Karpas-422 (cell line): ENCODE measurements at regions not wholly inside any gene's neighbourhood (a gene's known extent, or its start where the extent isn't known, plus 50 kb on each side); places are given as distances from the start of the nearest gene placed in this dataset.

Source experiments
- DNase-seq: peaks from one replicate; pipeline ENCODE4 v3.0.0-alpha.2; 2015
- H2AFZ ChIP-seq: fragments of 200-600 bp; sonication (generic); 2 replicates; pipeline ENCODE4 v1.6.1; 2014; ENCODE audit warnings: antibody characterized with exemption, low read length, mixed read lengths
- H3K27ac ChIP-seq: fragments of 200-600 bp; sonication (generic); 2 replicates; pipeline ENCODE4 v1.5.1; 2014; ENCODE audit warnings: mild to moderate bottlenecking, low read length, moderate library complexity
- H3K27me3 ChIP-seq: fragments of 200-600 bp; sonication (generic); 2 replicates; pipeline ENCODE4 v1.6.1; 2014; ENCODE audit warnings: low read length, mixed read lengths
- H3K36me3 ChIP-seq: fragments of 200-600 bp; sonication (generic); 2 replicates; pipeline ENCODE4 v1.6.1; 2014; ENCODE audit warnings: low read length, mixed read lengths; ENCODE audit not compliant: insufficient read depth
- H3K4me1 ChIP-seq: fragments of 200-600 bp; sonication (generic); 2 replicates; pipeline ENCODE4 v1.6.1; 2014; ENCODE audit warnings: mild to moderate bottlenecking, low read length, mixed read lengths
- H3K4me2 ChIP-seq: fragments of 200-600 bp; sonication (generic); 2 replicates; pipeline ENCODE4 v1.6.1; 2014; ENCODE audit warnings: low read length, low read depth, mild to moderate bottlenecking; ENCODE audit not compliant: poor library complexity, severe bottlenecking
- H3K4me3 ChIP-seq: fragments of 200-600 bp; sonication (generic); 2 replicates; pipeline ENCODE4 v1.5.1; 2014; ENCODE audit warnings: mild to moderate bottlenecking, antibody characterized with exemption, low read length, mixed read lengths
- H3K79me2 ChIP-seq: fragments of 200-600 bp; sonication (generic); 2 replicates; pipeline ENCODE4 v1.6.1; 2014; ENCODE audit warnings: mild to moderate bottlenecking, low read length, mixed read lengths
- H3K9ac ChIP-seq: fragments of 200-600 bp; sonication (generic); 2 replicates; pipeline ENCODE4 v1.6.0; 2014; ENCODE audit warnings: low read length
- H3K9me2 ChIP-seq: fragments of 200-600 bp; sonication (generic), shearing (Covaris generic); replicated peaks from 2 replicates; pipeline ENCODE4 v1.6.0; 2014; ENCODE audit warnings: mild to moderate bottlenecking, low read length, moderate library complexity; ENCODE audit not compliant: insufficient read depth
- H3K9me3 ChIP-seq: fragments of 300-700, 200-600 bp; sonication (generic); 2 replicates; pipeline ENCODE4 v1.6.1; 2014; ENCODE audit warnings: low read length, mixed read lengths
- H4K20me1 ChIP-seq: fragments of 200-600 bp; sonication (generic); 2 replicates; pipeline ENCODE4 v1.6.1; 2014; ENCODE audit warnings: mild to moderate bottlenecking, antibody characterized with exemption, low read length, low read depth; ENCODE audit not compliant: insufficient read depth

- Histone ChIP-seq H4K20me1 (no peaks in the 10 kb centered on the region), H3K4me1 (peaks cover 24% of the 10 kb centered on the region), H3K27ac (no peak overlapping the region), H3K9me3 (no peaks in the 10 kb centered on the region), H3K79me2 (no peaks in the 10 kb centered on the region), H3K9me2 (no peaks in the 10 kb centered on the region), H3K4me3 (no peak overlapping the region), H3K36me3 (no peaks in the 10 kb centered on the region), H2AFZ (no peak overlapping the region), H3K27me3 (no peaks in the 10 kb centered on the region), H3K4me2 (no peak overlapping the region), H3K9ac (no peak overlapping the region)
- no peak for DNase-seq
These were observed 122.5 kb upstream of the TRIM2 start for GRCh38 chr4:153081693-153082092.

GRCh38 chr4:153082322-153083301 lies 121.6 kb upstream of the TRIM2 start:
- H3K9ac ChIP-seq = peak overlapping the region; percentile 29
- peak; percentile 48 for DNase-seq
- no peaks in the 10 kb centered on the region for H3K27me3 ChIP-seq
- H3K4me3 ChIP-seq = no peak overlapping the region; the same call in 1 of the 2 replicates
- peak overlapping the region; percentile 44 for H3K4me2 ChIP-seq
- H3K4me1 ChIP-seq = peaks cover 24% of the 10 kb centered on the region
- H3K9me3 ChIP-seq = no peaks in the 10 kb centered on the region
- peak overlapping the region; percentile 66; the same call in 1 of the 2 replicates for H2AFZ ChIP-seq
- H3K27ac ChIP-seq = no peak overlapping the region
- no peaks in the 10 kb centered on the region for H3K79me2 ChIP-seq
- H3K9me2 ChIP-seq = no peaks in the 10 kb centered on the region
- no peaks in the 10 kb centered on the region for H4K20me1 ChIP-seq
- no peaks in the 10 kb centered on the region for H3K36me3 ChIP-seq

GRCh38 chr4:153083447-153083947 lies 120.7 kb upstream of the TRIM2 start:
- no peaks in the 10 kb centered on the region for H3K27me3 ChIP-seq
- no peaks in the 10 kb centered on the region for H3K9me3 ChIP-seq
- no peak overlapping the region; the same call in 1 of the 2 replicates for H3K4me3 ChIP-seq
- peak; percentile 91 for DNase-seq
- H2AFZ ChIP-seq = peak overlapping the region; percentile 66; the same call in 1 of the 2 replicates
- peak overlapping the region; percentile 29 for H3K9ac ChIP-seq
- peak overlapping the region; percentile 44 for H3K4me2 ChIP-seq
- no peaks in the 10 kb centered on the region for H3K79me2 ChIP-seq
- H3K9me2 ChIP-seq = no peaks in the 10 kb centered on the region
- no peaks in the 10 kb centered on the region for H4K20me1 ChIP-seq
- H3K36me3 ChIP-seq = no peaks in the 10 kb centered on the region
- H3K4me1 ChIP-seq = peaks cover 24% of the 10 kb centered on the region
- no peak overlapping the region for H3K27ac ChIP-seq

- Histone ChIP-seq H4K20me1 (no peaks in the 10 kb centered on the region), H3K27ac (no peak overlapping the region), H3K9me2 (no peaks in the 10 kb centered on the region), H2AFZ (no peak overlapping the region), H3K9me3 (no peaks in the 10 kb centered on the region), H3K79me2 (no peaks in the 10 kb centered on the region), H3K4me2 (peak overlapping the region; percentile 44), H3K27me3 (no peaks in the 10 kb centered on the region), H3K4me1 (peaks cover 29% of the 10 kb centered on the region), H3K4me3 (no peak overlapping the region), H3K9ac (no peak overlapping the region), H3K36me3 (no peaks in the 10 kb centered on the region)
- DNase-seq = no peak
These were observed 119.8 kb upstream of the TRIM2 start for GRCh38 chr4:153084224-153084979.

- Histone ChIP-seq H3K4me1 (peaks cover 33% of the 10 kb centered on the region), H3K4me3 (no peak overlapping the region), H3K9me2 (no peaks in the 10 kb centered on the region), H3K27me3 (no peaks in the 10 kb centered on the region), H3K4me2 (no peak overlapping the region), H3K79me2 (no peaks in the 10 kb centered on the region), H3K9me3 (no peaks in the 10 kb centered on the region), H3K36me3 (no peaks in the 10 kb centered on the region), H3K9ac (no peak overlapping the region), H4K20me1 (no peaks in the 10 kb centered on the region), H2AFZ (no peak overlapping the region; the same call in 1 of the 2 replicates), H3K27ac (no peak overlapping the region)
- peak; percentile 90 for DNase-seq
These were observed 119.1 kb upstream of the TRIM2 start for GRCh38 chr4:153084980-153085630.

- Histone ChIP-seq H3K4me2 (no peak overlapping the region), H3K27me3 (no peaks in the 10 kb centered on the region), H3K79me2 (no peaks in the 10 kb centered on the region), H3K4me1 (peaks cover 26% of the 10 kb centered on the region), H3K9ac (no peak overlapping the region), H3K9me2 (no peaks in the 10 kb centered on the region), H3K36me3 (no peaks in the 10 kb centered on the region), H3K4me3 (no peak overlapping the region), H3K9me3 (no peaks in the 10 kb centered on the region), H4K20me1 (no peaks in the 10 kb centered on the region), H2AFZ (no peak overlapping the region), H3K27ac (no peak overlapping the region)
- DNase-seq = no peak
These were observed 116.5 kb upstream of the TRIM2 start for GRCh38 chr4:153087671-153088194.

GRCh38 chr4:153089742-153090141 lies 114.5 kb upstream of the TRIM2 start:
- Histone ChIP-seq H3K36me3 (no peaks in the 10 kb centered on the region), H3K9ac (no peak overlapping the region), H3K27me3 (no peaks in the 10 kb centered on the region), H3K27ac (no peak overlapping the region), H3K9me3 (no peaks in the 10 kb centered on the region), H3K4me1 (peaks cover 14% of the 10 kb centered on the region), H3K4me2 (no peak overlapping the region), H3K4me3 (no peak overlapping the region), H3K79me2 (no peaks in the 10 kb centered on the region), H3K9me2 (no peaks in the 10 kb centered on the region), H2AFZ (no peak overlapping the region), H4K20me1 (no peaks in the 10 kb centered on the region)
- no peak for DNase-seq
